ENCODE measurements at regions not wholly inside any gene's neighbourhood (a gene's known extent, or its start where the extent isn't known, plus 50 kb on each side); places are given as distances from the start of the nearest gene placed in this dataset.
"Not testable (repeated sequence)": the region's sequence is repeated elsewhere in the genome, so short reads cannot be mapped to it uniquely, and the experiment has no call there.

- not testable (repeated sequence) for TF ChIP-seq CTCF (conservative IDR thresholded peaks at IDR 0.05); EZH2 (IDR thresholded peaks at IDR 0.05; ENCODE audit: low read depth)
Measured at GRCh38 chr4:183818591-183818990, 86.5 kb upstream of the STOX2 start.

Measured in PC-9 (cell line).